ENCODE measurements at regions not wholly inside any gene's neighbourhood (a gene's known extent, or its start where the extent isn't known, plus 50 kb on each side); places are given as distances from the start of the nearest gene placed in this dataset.

DNA sequence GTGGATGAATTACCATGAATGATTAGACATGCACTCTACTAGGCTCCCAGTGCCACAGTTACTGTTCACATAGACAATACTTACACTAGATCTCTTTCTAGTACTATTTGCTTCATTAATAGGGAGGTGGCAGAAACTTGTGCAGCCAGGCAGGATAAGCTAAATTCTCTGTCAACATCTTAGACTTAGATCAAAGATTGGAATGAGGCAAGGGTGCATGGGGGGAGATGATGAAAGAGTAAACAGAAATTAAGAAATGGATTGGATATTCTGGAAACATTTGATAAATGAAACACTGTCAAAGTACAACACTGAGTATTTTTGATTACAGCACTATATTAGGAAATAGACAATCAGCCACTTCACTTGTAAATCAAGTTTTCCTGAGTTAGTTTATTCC lies 205.4 kb upstream of the TBC1D5 start:
- no peak for TF ChIP-seq CTCF (IDR thresholded peaks at IDR 0.05 in 4 of 5, conservative IDR thresholded peaks at IDR 0.05 in 1 of 5)
- TF ChIP-seq POLR2A (IDR thresholded peaks at IDR 0.05) = no peak
